CD4-positive, alpha-beta T cell treated with Interleukin-17A for 1 hour (primary cell): ENCODE measurements at regions not wholly inside any gene's neighbourhood (a gene's known extent, or its start where the extent isn't known, plus 50 kb on each side); places are given as distances from the start of the nearest gene placed in this dataset.
"Not testable (repeated sequence)": the region's sequence is repeated elsewhere in the genome, so short reads cannot be mapped to it uniquely, and the experiment has no call there.

Source experiments
- DNase-seq: peaks from one replicate; pipeline ENCODE4 v3.0.0-alpha.2; 2020

- DNase-seq, result no peak
Observed at GRCh38 chr9:106111039-106111730, 416.8 kb downstream of the TMEM38B start.

GRCh38 chr9:106112935-106113334 is 418.6 kb downstream of the TMEM38B start:
- DNase-seq, result no peak

GRCh38 chr9:106119176-106119575 is 424.8 kb downstream of the TMEM38B start:
- no peak for DNase-seq

DNA sequence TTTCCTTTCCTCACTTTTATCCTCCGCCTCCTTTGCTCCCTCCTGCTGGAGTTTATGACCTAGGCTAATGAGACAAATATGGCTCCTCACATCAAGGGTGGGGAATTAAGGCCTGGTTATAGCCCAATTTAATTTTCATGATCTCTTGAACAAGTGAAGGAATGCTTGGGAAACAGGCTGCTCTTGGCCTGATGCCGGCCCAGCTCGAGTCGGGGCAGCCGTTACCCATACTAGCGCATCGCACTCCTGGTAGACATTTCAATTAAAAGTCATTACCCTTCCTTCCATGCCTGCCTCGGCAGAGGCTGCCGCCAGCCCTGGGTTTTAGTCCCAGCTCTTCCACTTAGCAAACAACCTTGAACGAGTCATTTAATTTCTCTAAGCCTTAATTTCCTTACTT is 425.7 kb downstream of the TMEM38B start:
- no peak for DNase-seq

DNA sequence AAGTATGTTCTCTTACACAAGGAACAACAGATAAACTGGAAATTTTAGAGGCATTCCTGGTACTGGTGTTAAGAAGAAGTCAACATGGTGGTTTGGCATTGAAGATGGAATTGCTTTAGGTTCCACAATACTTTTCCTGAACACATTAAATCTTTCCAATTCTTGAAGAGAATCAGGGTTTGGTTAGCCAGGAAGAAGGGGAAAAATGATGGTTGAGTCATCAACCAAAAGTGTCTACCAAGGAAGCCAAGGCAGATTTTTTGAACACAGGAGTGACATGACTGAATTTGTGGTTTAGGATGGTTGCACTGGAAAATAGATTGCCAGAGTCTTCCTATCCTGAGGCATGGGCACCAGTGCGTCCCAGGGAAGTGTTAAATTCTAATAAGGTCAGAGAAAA is 433.4 kb downstream of the TMEM38B start:
- no peak for DNase-seq

GRCh38 chr9:106130374-106130773 is 436.0 kb downstream of the TMEM38B start:
- DNase-seq, result no peak

- no peak for DNase-seq
Observed at GRCh38 chr9:106143781-106144180, 449.4 kb downstream of the TMEM38B start.

- no peak for DNase-seq
Observed at GRCh38 chr9:106146066-106146840, 451.9 kb downstream of the TMEM38B start.

DNA sequence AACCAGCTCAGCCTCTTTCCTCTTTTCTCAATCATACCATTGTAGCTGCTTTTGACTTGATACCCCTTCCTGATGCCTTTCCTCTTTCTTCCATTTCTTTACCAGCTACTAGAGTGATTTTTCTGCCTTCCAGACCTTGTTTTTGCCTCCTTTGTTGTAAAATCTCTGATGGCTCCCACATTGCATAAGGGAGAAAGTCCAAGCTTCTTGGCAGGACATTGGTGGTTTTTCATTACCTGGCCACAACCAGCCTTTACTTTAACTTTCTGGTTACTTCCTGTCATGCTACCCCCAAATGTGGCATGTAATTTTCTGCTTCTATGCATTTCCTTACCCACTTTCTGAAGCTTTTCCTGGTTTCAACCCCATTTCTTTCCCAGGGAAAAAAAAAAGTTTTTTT is 452.5 kb downstream of the TMEM38B start:
- no peak for DNase-seq

DNA sequence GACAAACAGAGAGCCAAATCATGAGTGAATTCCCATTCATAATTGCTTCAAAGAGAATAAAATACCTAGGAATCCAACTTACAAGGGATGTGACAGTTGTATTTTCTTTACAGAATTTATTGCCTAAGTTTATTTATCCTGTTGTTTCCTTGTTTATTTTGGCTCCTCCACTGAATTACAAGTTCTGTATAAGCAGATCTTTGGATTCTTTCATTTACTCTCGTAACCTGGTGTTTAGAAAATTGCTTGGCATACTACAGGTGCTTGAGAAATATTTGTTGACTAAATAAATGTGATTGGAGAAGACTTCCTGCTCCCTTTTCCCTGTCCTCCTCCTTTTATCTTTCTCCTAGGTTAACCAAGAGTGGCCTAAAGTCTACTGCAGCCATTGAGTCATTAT is 455.6 kb downstream of the TMEM38B start:
- no peak for DNase-seq

GRCh38 chr9:106156465-106156864 is 462.1 kb downstream of the TMEM38B start:
- DNase-seq, result no peak

- no peak for DNase-seq
Observed at GRCh38 chr9:106172265-106172664, 477.9 kb downstream of the TMEM38B start.

GRCh38 chr9:106174346-106174745 is 480.0 kb downstream of the TMEM38B start:
- no peak for DNase-seq

- DNase-seq, result no peak
Observed at GRCh38 chr9:106177216-106177615, 482.9 kb downstream of the TMEM38B start.

DNA sequence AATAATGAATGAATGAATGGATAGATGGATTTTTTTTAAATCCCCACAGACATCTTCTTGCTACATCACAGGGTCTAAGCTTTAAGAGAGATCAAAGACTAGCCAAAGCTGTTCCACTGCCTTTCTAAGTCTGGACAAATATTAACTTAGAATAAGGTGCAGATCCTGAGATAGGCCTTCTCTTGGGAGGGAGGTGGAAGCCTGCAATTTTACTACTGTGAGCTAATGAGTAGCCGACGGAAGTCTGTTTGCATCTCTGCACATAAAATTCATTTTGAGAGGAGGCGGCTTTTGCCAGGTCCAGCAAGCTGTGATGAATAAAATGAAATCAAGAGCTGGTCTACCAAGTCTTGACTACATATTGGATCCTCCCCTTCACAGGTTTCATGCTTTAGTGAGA is 484.9 kb downstream of the TMEM38B start:
- DNase-seq, result no peak

GRCh38 chr9:106203815-106204516 is 509.6 kb downstream of the TMEM38B start:
- not testable (repeated sequence) for DNase-seq

- DNase-seq, result no peak
Observed at GRCh38 chr9:106207298-106207697, 513.0 kb downstream of the TMEM38B start.

GRCh38 chr9:106218427-106218826 is 524.1 kb downstream of the TMEM38B start:
- DNase-seq, result no peak

DNA sequence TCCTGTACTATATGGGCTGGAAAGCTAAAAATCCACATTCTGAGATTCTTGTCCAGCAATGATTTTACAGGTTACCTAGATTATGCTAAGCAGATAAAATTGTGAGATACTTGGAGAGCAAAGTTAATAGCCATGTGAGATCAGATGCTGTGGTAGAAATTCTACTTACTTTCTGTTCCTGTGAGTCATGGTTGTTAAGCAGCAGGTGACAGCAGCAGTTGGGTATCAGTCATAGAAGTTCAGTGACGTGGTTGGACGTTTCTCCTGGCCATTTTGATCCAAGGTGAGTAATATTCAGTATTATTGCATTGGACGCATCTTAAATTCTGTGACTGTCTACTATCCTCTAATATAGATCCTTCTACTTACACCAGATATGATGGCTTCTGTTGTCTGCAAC is 524.5 kb downstream of the TMEM38B start:
- DNase-seq, result no peak

DNA sequence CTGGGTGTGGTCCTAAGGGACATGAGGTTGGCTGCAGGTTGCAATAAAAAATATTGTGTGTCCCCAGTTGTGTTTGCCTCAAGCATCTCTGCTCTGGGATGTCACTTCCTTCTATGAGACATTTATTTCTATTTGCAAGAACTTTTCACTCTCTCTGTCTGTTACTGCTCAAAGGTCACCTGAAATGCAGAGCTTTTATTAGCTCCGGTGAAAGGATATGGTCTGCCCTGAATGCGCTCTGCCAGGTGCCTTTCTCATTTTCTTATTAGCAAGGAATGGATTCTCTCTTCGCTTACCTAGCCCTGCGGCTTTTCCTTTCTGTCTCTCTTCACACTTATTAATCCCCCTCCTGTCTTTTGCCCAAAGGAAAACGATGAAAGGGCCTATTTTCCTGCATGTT is 526.1 kb downstream of the TMEM38B start:
- no peak for DNase-seq

DNA sequence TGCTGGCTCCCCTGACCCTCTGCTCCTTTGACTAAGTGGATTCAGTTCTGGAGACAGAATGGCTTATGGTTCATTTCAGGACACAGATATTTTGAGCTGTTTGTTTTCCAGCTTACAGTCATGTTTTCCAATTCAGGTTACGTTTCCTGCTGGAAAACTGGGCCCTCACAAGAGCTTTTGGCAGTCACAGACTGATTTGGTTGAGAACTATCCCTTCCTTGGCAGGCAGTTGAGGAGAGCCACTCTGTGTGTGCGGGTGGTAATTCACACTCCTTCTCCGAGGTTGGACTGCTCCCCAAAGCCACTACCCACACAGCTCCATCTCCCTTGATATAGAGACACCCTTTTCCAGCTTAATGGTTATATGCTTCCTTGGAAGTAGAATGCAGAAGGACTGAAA is 534.5 kb downstream of the TMEM38B start:
- no peak for DNase-seq

DNA sequence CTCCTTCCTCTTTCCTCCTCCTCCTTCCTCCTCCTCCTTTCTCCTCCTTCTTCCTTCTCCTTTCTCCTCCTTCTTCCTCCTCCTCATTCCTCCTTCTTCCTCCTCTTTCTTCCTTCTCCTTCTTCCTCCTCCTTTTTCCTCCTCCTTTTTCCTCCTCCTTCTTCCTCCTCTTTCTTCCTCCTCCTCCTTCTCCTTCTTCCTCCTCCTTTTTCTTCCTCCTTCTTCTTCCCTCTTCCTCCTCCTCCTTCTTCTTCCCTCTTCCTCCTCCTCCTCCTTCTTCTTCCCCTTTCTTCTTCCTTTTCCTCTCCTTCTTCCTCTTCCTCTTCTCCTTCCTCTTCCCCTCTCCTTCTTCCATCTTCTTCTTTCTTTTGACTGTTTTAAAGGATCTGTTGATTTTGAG is 538.8 kb downstream of the TMEM38B start:
- DNase-seq, result no peak

GRCh38 chr9:106260908-106261307 is 566.6 kb downstream of the TMEM38B start:
- DNase-seq, result not testable (repeated sequence)

DNA sequence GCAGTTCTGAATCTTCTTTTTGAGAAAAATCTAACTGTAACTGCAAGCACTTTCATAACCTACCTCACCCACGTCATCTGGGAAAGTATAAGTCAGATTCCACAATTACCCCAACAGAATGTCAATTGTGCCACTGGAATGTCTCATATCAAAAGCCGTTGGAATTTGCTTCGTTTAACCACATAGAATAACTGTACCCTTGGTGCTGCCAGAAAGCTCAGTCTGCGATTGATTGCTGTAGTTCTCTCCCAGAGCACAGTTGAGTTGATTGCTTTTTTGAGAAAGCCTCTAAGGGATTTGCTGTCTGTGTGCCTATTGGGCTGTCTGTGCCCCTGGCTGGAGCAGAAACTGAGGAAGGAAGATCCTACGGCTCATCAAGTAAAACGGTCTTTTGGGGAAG is 583.6 kb downstream of the TMEM38B start:
- no peak for DNase-seq
